HCEC 1CT (cell line): ENCODE measurements at regions not wholly inside any gene's neighbourhood (a gene's known extent, or its start where the extent isn't known, plus 50 kb on each side); places are given as distances from the start of the nearest gene placed in this dataset.
"Not testable (repeated sequence)": the region's sequence is repeated elsewhere in the genome, so short reads cannot be mapped to it uniquely, and the experiment has no call there.

Experiments
- DNase-seq: peaks from one replicate; pipeline ENCODE4 v3.0.0-alpha.2; 2017

- peak; percentile 91 for DNase-seq
These were observed 179.0 kb downstream of the BCAS1 start for GRCh38 chr20:53891306-53891894.

- peak; percentile 44 for DNase-seq
These were observed 179.7 kb downstream of the BCAS1 start for GRCh38 chr20:53890443-53891305.

GRCh38 chr20:53889411-53890148 is 180.8 kb downstream of the BCAS1 start:
- no peak for DNase-seq

GRCh38 chr20:53888951-53889350 is 181.4 kb downstream of the BCAS1 start:
- DNase-seq: no peak

- DNase-seq: no peak
These were observed 181.9 kb downstream of the BCAS1 start for GRCh38 chr20:53888510-53888909.

GRCh38 chr20:53887973-53888372 is 182.4 kb downstream of the BCAS1 start:
- no peak for DNase-seq

GRCh38 chr20:53884859-53885541 is 185.4 kb downstream of the BCAS1 start:
- no peak for DNase-seq

- DNase-seq: peak; percentile 73
These were observed 187.1 kb downstream of the BCAS1 start for GRCh38 chr20:53883098-53883911.

- DNase-seq: not testable (repeated sequence)
These were observed 187.9 kb downstream of the BCAS1 start for GRCh38 chr20:53882438-53882986.

GRCh38 chr20:53881362-53881761 is 189.0 kb downstream of the BCAS1 start:
- DNase-seq: no peak

GRCh38 chr20:53880108-53880641 is 190.2 kb downstream of the BCAS1 start:
- no peak for DNase-seq

- no peak for DNase-seq
These were observed 191.2 kb downstream of the BCAS1 start for GRCh38 chr20:53879048-53879684.

GRCh38 chr20:53878262-53879047 is 191.9 kb downstream of the BCAS1 start:
- peak; percentile 15 for DNase-seq

- no peak for DNase-seq
These were observed 193.4 kb downstream of the BCAS1 start for GRCh38 chr20:53876956-53877355.

- no peak for DNase-seq
These were observed 193.9 kb downstream of the BCAS1 start for GRCh38 chr20:53876470-53876869.

GRCh38 chr20:53875452-53875851 is 194.9 kb downstream of the BCAS1 start:
- DNase-seq: no peak

GRCh38 chr20:53874706-53875105 is 195.7 kb downstream of the BCAS1 start:
- no peak for DNase-seq

GRCh38 chr20:53874104-53874503 is 196.3 kb downstream of the BCAS1 start:
- no peak for DNase-seq

GRCh38 chr20:53873230-53873604 is 197.2 kb downstream of the BCAS1 start:
- DNase-seq: no peak

GRCh38 chr20:53872561-53873229 is 197.7 kb downstream of the BCAS1 start:
- DNase-seq: no peak
